ENCODE measurements at regions not wholly inside any gene's neighbourhood (a gene's known extent, or its start where the extent isn't known, plus 50 kb on each side); places are given as distances from the start of the nearest gene placed in this dataset.
"Not testable (repeated sequence)": the region's sequence is repeated elsewhere in the genome, so short reads cannot be mapped to it uniquely, and the experiment has no call there.

GRCh38 chr6:22349051-22349450, 52.2 kb upstream of the PRL start:
- DNase-seq (ENCODE audit: insufficient read length, low spot score) (no peak), FAIRE-seq (no peak)

- FAIRE-seq (no peak), DNase-seq (ENCODE audit: insufficient read length, low spot score) (no peak)
Measured at GRCh38 chr6:22349528-22349927, 52.7 kb upstream of the PRL start.

DNA sequence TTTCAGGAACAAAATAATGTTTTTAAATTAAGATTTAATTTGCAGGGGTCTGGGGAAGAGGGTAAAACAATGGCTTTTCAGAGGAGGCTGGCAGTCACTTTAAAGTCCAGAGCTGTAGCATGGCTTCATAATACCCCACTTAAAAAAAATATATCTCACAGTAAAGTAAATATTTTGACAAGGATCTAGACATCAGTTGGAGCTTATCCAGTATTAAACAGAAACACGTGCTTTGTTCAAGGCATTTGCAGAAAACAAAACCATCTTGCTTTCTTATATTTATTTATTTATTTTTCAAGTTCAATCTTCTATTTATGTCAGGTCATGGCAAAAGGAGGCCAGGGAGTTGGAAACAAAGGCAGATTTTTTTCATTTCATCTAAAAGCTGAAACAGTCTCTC, 53.3 kb upstream of the PRL start:
- no peak for FAIRE-seq
- DNase-seq (ENCODE audit: insufficient read length, low spot score), result no peak

- no peak for DNase-seq (ENCODE audit: insufficient read length, low spot score)
- FAIRE-seq, result no peak
Measured at GRCh38 chr6:22353101-22353500, 56.3 kb upstream of the PRL start.

- DNase-seq (ENCODE audit: insufficient read length, low spot score) (no peak), FAIRE-seq (no peak)
Measured at GRCh38 chr6:22356362-22356940, 59.6 kb upstream of the PRL start.

DNA sequence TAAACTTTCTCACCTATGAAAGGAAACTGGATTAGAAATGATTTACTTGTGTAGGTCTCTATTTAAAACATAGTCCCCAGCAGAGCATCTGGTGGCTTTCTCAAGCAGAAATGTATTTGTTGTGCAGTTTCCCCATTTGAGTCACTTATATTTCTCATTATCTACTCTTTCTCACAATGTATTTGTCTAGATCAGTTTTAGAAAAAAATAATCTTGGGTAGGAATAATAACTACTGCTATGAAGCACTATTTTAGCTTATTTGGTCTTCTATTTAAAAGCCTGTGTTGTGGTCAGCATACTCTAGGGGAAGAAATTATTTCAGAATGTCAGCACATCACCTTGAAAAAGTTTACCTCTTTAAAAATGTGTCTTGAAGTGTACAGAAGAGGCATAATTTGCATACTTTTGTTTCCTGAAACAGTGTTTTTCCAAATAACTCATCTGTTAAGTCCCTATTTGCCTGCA, 60.9 kb upstream of the PRL start:
- DNase-seq (ENCODE audit: insufficient read length, low spot score) (no peak), FAIRE-seq (no peak)

DNA sequence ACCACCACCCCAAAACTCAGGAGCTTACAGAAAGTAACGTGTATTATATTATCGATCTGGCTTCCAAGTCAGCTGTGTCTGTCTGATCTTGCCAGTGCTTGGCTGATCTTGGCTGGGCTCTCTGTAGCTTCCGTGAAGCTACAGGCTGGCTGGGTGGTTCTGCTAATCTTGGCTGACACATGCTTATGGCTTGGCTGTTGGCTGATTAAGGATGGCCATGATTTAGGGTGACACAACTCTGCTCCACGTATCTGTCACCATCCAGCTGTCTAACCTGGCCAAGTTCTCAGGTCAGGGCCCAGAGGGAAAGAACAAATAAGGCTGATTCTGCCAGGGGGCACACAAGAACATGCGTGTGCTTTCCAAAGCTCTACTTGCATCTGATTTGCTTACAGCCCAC, 64.7 kb upstream of the PRL start:
- no peak for FAIRE-seq

DNA sequence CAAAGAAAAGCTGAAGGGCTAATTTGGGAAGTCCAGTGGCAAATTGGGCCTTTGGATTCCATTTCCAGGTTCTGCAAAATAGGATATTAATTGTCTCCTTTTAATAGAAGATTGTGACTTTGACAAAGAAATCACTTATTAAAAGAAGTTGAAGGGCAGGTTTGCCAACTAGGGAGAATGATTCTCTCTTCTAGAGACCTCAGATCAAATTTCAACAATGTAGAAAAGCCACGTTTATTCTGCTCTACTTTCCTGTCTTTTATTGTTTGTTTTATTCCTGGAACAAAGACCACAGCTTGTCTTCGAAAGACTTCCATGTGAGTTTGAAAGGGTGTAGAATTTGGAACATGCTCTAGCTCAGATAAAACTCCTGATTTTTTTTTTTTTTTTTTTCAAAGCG, 65.5 kb upstream of the PRL start:
- no peak for DNase-seq (ENCODE audit: insufficient read length, low spot score)
- no peak for FAIRE-seq

More for the DNA sequence above, 64.7 kb upstream of the PRL start:
- no peak for DNase-seq (ENCODE audit: insufficient read length, low spot score)

- no peak for DNase-seq (ENCODE audit: insufficient read length, low spot score)
- FAIRE-seq, result no peak
Measured at GRCh38 chr6:22363166-22363713, 66.4 kb upstream of the PRL start.

GRCh38 chr6:22363714-22364239, 66.9 kb upstream of the PRL start:
- no peak for FAIRE-seq

DNA sequence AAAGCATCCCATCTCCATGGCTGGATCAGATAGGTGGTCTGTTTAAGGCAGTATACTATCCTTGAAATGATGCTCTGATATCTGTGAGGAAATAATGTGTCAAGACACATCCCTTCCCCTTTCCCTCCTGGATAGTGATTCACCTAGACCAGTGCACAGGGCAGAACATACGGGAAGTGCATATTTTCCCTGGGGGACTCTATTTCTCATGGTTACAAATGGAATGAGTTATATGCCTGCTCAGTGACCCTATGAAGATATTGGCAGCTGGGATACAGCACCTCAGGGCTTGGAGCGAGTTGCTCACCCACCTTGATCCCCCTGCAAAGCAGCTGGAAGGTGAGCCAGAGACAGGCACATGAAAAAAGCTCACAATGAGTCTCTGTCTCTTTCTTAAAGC, 67.5 kb upstream of the PRL start:
- DNase-seq (ENCODE audit: insufficient read length, low spot score), result no peak
- no peak for FAIRE-seq

More at GRCh38 chr6:22363714-22364239, 66.9 kb upstream of the PRL start:
- DNase-seq (ENCODE audit: insufficient read length, low spot score), result no peak

DNA sequence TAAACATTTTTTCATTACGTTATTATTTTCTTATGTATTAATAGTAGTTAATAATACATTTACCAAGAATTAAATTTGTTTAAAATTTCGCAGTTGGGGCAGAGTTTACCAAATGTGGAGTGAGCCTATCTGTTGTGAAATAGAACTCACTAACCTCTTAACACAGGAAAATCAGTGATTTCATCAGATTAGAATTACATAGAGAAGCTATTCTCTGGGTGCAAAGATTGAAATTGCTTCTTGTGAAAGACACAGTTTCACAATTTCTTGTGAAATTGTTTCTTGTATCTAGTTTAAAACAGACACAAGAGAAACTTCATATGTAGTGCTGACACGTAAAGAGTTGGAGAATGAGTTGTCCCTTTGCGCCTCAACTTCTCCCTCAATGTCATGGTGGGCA, 69.4 kb upstream of the PRL start:
- DNase-seq (ENCODE audit: insufficient read length, low spot score) (no peak), FAIRE-seq (no peak)

- DNase-seq (ENCODE audit: insufficient read length, low spot score), result no peak
- FAIRE-seq, result no peak
Measured at GRCh38 chr6:22367346-22367745, 70.5 kb upstream of the PRL start.

- FAIRE-seq, result no peak
Measured at GRCh38 chr6:22368794-22369193, 72.0 kb upstream of the PRL start.

GRCh38 chr6:22372922-22373321, 76.1 kb upstream of the PRL start:
- no peak for DNase-seq (ENCODE audit: insufficient read length, low spot score)
- FAIRE-seq, result no peak

More at GRCh38 chr6:22368794-22369193, 72.0 kb upstream of the PRL start:
- DNase-seq (ENCODE audit: insufficient read length, low spot score), result no peak

GRCh38 chr6:22374950-22375349, 78.1 kb upstream of the PRL start:
- DNase-seq (ENCODE audit: insufficient read length, low spot score); FAIRE-seq: not testable (repeated sequence)

GRCh38 chr6:22376293-22376692, 79.5 kb upstream of the PRL start:
- DNase-seq (ENCODE audit: insufficient read length, low spot score); FAIRE-seq: not testable (repeated sequence)

- not testable (repeated sequence) for DNase-seq (ENCODE audit: insufficient read length, low spot score); FAIRE-seq
Measured at GRCh38 chr6:22378536-22378935, 81.7 kb upstream of the PRL start.

DNA sequence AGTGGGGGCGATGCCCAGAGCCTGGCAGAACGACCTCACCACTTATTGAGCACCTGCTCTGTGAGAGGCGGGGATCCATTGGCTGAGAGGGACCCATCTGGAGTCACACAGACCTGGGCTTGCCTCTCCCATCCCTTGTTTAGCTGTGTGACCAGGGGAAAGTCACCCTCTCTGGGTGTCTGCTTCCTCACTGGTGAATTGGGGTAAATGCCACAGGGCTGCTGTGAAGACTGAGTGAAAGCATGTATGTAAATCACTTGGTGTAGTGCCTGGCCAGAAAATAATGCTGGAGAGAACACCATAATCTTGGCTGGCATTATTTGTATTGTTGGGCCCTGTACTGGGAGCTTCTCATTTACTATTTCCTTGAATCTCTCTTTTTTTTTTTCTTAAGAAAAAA, 83.4 kb upstream of the PRL start:
- FAIRE-seq (no peak), DNase-seq (ENCODE audit: insufficient read length, low spot score) (no peak)

- FAIRE-seq (no peak), DNase-seq (ENCODE audit: insufficient read length, low spot score) (no peak)
Measured at GRCh38 chr6:22381845-22382544, 85.2 kb upstream of the PRL start.

- FAIRE-seq (no peak), DNase-seq (ENCODE audit: insufficient read length, low spot score) (no peak)
Measured at GRCh38 chr6:22383016-22383415, 86.2 kb upstream of the PRL start.

GRCh38 chr6:22392711-22393110, 95.9 kb upstream of the PRL start:
- FAIRE-seq, result no peak
- no peak for DNase-seq (ENCODE audit: insufficient read length, low spot score)

Data from HTR-8/SVneo (cell line).